BJ (cell line): ENCODE measurements at regions not wholly inside any gene's neighbourhood (a gene's known extent, or its start where the extent isn't known, plus 50 kb on each side); places are given as distances from the start of the nearest gene placed in this dataset.

Source experiments
- CTCF ChIA-PET: fragments of 350-600 bp; formaldehyde crosslinking; extraction: SDS; loops from one replicate; lab custom pipeline; 2021; ENCODE audit warnings: antibody characterized with exemption, inconsistent platforms; lab: Yijun Ruan, JAX
- POLR2A ChIA-PET: fragments of 300-600 bp; sonication (Branson Sonifier 250); formaldehyde crosslinking; extraction: SDS; loops from one replicate; lab custom pipeline; 2021; ENCODE audit warnings: antibody characterized with exemption; lab: Charles Lee
- DNase-seq: peaks from one replicate; pipeline ENCODE4 v3.0.0-alpha.2; 2011; ENCODE audit warnings: low read depth
- H3K27me3 ChIP-seq: 2 replicates; pipeline ENCODE4 v1.6.0; 2011; ENCODE audit warnings: low read length; ENCODE audit not compliant: control insufficient read depth, insufficient read depth
- H3K36me3 ChIP-seq: 2 replicates; pipeline ENCODE4 v1.5.1; 2011; ENCODE audit warnings: low read length; ENCODE audit not compliant: control insufficient read depth, insufficient read depth
- H3K4me3 ChIP-seq: 2 replicates; pipeline ENCODE4 v1.5.1; 2011; ENCODE audit warnings: low read depth, mild to moderate bottlenecking, control low read depth, low read length
- CTCF ChIP-seq: IDR thresholded peaks from 2 replicates; pipeline ENCODE4 v1.5.1; 2011; ENCODE audit warnings: low read depth, mild to moderate bottlenecking, control low read depth, inconsistent platforms, low read length, moderate library complexity; ENCODE audit not compliant: insufficient read depth

- H3K27me3 ChIP-seq = no peaks in the 10 kb centered on the region
- no peak overlapping the region for H3K4me3 ChIP-seq
- no peak for DNase-seq
- ChIA-PET POLR2A (no interaction called here), CTCF (no interaction called here)
- H3K36me3 ChIP-seq = no peaks in the 10 kb centered on the region
- TF ChIP-seq CTCF = no peak; the same call in 1 of the 2 replicates
Measured at GRCh38 chr17:14688134-14688533, 387.3 kb downstream of the HS3ST3B1 start.

DNA sequence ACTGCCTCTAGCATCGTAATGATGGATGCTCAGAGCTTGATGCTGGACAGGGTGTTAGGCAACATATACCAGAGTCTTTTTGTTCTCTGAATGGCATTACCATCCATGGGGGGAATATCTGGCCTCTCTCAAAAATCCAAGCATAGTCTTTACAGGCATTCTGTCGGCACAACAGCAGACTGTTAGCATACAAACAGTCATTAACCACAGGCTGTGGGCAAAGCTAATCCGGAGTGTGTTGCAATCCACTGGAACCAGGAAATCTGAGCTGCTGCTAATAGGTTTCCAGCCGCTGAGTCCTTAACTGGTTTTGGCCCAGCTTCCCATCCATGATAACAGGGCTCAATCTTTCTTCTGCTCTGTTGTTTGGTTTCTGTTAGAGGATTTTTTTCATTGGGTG is 371.9 kb downstream of the HS3ST3B1 start:
- no peak overlapping the region for H3K4me3 ChIP-seq
- peak; percentile 15 for DNase-seq
- H3K36me3 ChIP-seq = no peaks in the 10 kb centered on the region
- ChIA-PET CTCF (interaction anchor here (1.0 kb wide), 1 partner anchor 117 kb away, joined by 3 read pairs; no protein-coding TSS in a partner anchor), POLR2A (no interaction called here)
- no peak for TF ChIP-seq CTCF
- no peaks in the 10 kb centered on the region; the same call in 1 of the 2 replicates for H3K27me3 ChIP-seq

DNA sequence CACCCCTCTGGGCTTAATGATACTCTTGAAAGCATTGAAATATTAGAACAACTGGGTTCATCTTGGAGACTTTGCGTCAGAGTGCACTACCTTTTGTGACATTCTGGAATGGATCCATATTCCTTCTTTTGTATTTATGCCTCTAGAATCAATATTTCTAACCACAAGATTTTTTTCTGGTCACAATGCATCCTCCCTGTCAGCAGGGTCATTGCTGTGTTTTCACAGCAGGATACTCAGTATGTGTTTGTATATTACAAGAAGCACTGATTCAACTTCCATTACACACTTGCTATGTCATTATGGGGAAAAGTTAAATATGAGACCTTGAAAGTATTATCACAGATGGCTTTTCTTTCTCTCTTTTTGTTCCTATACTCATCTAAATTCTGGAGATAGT is 370.0 kb downstream of the HS3ST3B1 start:
- CTCF ChIA-PET = no interaction called here
- POLR2A ChIA-PET = no interaction called here
- H3K36me3 ChIP-seq = no peaks in the 10 kb centered on the region
- TF ChIP-seq CTCF = no peak
- no peaks in the 10 kb centered on the region; the same call in 1 of the 2 replicates for H3K27me3 ChIP-seq
- no peak for DNase-seq
- no peak overlapping the region for H3K4me3 ChIP-seq

GRCh38 chr17:14664511-14664910 is 363.6 kb downstream of the HS3ST3B1 start:
- POLR2A ChIA-PET = no interaction called here

DNA sequence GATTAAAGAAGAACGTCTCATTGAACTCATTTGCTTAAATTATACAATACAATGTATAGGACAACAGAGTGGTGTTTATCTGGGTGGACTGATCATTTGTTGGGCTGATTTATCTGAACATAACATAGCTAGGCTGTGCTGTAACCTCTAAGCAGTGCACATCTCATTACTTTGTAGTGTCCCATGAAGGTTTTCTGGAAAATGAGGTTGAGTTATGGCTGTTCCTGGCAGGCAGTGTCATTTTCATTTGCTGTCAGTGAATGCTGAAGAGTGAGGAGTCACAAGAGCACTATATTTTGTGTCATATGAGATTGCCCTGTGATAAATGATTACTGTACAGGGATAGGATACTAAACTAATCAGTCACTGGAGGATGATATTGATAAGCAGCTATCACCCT is 340.2 kb downstream of the HS3ST3B1 start:
- peaks cover 2% of the 10 kb centered on the region; the same call in 1 of the 2 replicates for H3K27me3 ChIP-seq
- DNase-seq = no peak
- ChIA-PET CTCF (no interaction called here), POLR2A (no interaction called here)
- no peak overlapping the region for H3K4me3 ChIP-seq
- H3K36me3 ChIP-seq = no peaks in the 10 kb centered on the region
- no peak for TF ChIP-seq CTCF

More at GRCh38 chr17:14664511-14664910, 363.6 kb downstream of the HS3ST3B1 start:
- H3K4me3 ChIP-seq = no peak overlapping the region
- CTCF ChIA-PET = no interaction called here
- DNase-seq = no peak
- no peak for TF ChIP-seq CTCF
- H3K27me3 ChIP-seq = no peaks in the 10 kb centered on the region
- H3K36me3 ChIP-seq = no peaks in the 10 kb centered on the region
